Retinal pigment epithelial cell (primary cell): ENCODE measurements at regions not wholly inside any gene's neighbourhood (a gene's known extent, or its start where the extent isn't known, plus 50 kb on each side); places are given as distances from the start of the nearest gene placed in this dataset.
"Not testable (repeated sequence)": the region's sequence is repeated elsewhere in the genome, so short reads cannot be mapped to it uniquely, and the experiment has no call there.

Source experiments
- DNase-seq: peaks from one replicate; pipeline ENCODE4 v3.0.0-alpha.2; 2010; ENCODE audit warnings: low read depth
- H3K4me3 ChIP-seq: 2 replicates; pipeline ENCODE4 v1.5.1; 2011; ENCODE audit warnings: mild to moderate bottlenecking, low read length, control low read depth, moderate library complexity
- TF ChIP-seq, protein P1 (sequence below): conservative IDR thresholded peaks from 2 replicates; pipeline ENCODE4 v1.5.1; 2011; ENCODE audit warnings: low read depth, low read length, control low read depth, inconsistent platforms

DNA sequence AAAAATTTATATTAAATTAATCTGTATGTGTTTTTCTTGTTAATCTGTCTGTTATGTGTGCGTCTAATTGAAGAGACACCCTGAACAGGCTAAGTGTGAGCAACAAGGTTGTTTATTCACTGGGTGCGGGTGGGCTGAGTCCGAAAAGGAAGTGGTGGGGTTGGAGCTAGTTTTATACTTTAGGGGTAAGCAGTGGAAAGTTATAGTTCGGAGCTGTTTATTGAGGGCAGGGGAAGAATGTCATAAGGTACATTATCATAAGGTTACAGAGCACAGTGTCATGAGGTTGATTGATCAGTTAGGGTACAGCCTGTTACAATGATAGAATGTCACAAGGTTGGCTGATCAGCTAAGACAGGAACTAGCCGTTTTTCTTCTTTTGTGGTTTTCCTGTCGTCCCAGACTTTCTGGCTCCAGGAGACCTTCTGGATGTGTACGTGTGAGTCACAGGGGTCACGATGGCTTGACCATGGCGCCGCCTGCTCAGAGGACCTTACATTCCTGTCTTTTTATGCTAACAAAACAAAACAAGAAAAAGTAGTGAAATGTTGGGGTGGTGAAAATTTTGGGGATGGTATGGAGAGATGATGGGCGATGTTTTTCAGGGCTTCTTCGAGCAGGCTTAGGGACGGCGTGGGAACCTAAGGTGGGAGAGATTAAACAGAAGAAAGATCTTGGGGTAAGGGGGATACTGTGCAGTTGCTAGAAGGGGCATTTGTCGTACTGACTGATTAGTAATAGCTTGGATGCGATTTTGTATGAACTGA is 754.0 kb upstream of the ADGRB3 start:
- TF ChIP-seq, protein P1, sequence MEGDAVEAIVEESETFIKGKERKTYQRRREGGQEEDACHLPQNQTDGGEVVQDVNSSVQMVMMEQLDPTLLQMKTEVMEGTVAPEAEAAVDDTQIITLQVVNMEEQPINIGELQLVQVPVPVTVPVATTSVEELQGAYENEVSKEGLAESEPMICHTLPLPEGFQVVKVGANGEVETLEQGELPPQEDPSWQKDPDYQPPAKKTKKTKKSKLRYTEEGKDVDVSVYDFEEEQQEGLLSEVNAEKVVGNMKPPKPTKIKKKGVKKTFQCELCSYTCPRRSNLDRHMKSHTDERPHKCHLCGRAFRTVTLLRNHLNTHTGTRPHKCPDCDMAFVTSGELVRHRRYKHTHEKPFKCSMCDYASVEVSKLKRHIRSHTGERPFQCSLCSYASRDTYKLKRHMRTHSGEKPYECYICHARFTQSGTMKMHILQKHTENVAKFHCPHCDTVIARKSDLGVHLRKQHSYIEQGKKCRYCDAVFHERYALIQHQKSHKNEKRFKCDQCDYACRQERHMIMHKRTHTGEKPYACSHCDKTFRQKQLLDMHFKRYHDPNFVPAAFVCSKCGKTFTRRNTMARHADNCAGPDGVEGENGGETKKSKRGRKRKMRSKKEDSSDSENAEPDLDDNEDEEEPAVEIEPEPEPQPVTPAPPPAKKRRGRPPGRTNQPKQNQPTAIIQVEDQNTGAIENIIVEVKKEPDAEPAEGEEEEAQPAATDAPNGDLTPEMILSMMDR = no peak
- no peak overlapping the region for H3K4me3 ChIP-seq
- peak; percentile 11 for DNase-seq

DNA sequence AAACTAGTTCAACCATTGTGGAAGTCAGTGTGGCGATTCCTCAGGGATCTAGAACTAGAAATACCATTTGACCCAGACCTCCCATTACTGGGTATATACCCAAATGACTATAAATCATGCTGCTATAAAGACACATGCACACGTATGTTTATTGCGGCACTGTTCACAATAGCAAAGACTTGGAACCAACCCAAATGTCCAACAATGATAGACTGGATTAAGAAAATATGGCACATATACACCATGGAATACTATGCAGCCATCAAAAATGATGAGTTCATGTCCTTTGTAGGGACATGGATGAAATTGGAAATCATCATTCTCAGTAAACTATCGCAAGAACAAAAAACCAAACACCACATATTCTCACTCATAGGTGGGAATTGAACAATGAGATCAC is 754.7 kb upstream of the ADGRB3 start:
- not testable (repeated sequence) for DNase-seq, H3K4me3 ChIP-seq

GRCh38 chr6:67879928-67880327 is 755.2 kb upstream of the ADGRB3 start:
- H3K4me3 ChIP-seq = not testable (repeated sequence)

DNA sequence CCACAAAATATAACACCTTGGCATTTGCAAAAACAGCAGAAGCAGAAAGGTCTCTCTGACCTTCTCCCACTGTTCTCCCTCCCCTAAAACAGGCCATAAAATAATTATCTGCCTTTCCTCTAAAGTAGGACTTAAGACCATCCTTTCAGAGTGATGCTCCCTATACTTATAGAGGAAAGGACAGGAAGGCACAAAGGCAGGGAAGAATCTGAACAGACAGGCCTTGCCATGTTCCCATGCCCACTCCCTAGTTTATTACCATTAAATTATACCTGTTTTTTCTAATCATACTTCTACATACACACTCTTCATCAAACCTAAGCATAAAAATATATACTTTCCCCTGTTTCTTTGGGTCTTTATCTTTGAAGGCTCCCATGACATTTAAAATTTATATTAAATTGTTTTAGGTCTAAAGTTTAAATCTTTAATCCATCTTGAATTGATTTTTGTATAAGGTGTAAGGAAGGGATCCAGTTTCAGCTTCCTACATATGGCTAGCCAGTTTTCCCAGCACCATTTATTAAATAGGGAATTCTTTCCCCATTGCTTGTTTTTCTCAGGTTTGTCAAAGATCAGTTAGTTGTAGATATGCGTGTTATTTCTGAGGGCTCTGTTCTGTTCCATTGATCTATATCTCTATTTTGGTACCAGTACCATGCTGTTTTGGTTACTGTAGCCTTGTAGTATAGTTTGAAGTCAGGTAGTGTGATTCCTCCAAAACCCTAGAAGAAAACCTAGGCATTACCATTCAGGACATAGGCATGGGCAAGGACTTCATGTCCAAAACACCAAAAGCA is 755.8 kb upstream of the ADGRB3 start:
- H3K4me3 ChIP-seq, DNase-seq: not testable (repeated sequence)

More at GRCh38 chr6:67879928-67880327, 755.2 kb upstream of the ADGRB3 start:
- DNase-seq = not testable (repeated sequence)

DNA sequence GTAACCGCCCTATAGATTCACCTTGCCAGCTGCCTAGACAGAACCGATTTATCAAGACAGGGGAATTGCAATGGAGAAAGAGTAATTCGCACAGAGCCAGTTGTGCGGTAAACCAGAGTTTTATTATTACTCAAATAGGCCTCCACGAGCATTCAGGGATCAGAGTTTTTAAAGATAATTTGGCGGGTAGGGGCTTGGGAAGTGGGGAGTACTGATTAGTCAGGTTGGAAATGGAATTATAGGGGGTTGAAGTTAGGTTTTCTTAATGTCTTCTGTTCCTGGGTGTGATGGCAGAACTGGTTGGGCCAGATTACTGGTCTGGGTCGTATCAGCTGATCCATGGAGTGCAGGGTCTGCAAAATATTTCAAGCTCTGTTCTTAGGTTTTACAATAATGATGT is 756.9 kb upstream of the ADGRB3 start:
- not testable (repeated sequence) for H3K4me3 ChIP-seq, DNase-seq

GRCh38 chr6:67877288-67877687 is 757.8 kb upstream of the ADGRB3 start:
- TF ChIP-seq, protein P1 = no peak
- H3K4me3 ChIP-seq = no peak overlapping the region
- no peak for DNase-seq

GRCh38 chr6:67875877-67876383 is 759.2 kb upstream of the ADGRB3 start:
- no peak overlapping the region for H3K4me3 ChIP-seq
- no peak for DNase-seq
- TF ChIP-seq, protein P1 = no peak

DNA sequence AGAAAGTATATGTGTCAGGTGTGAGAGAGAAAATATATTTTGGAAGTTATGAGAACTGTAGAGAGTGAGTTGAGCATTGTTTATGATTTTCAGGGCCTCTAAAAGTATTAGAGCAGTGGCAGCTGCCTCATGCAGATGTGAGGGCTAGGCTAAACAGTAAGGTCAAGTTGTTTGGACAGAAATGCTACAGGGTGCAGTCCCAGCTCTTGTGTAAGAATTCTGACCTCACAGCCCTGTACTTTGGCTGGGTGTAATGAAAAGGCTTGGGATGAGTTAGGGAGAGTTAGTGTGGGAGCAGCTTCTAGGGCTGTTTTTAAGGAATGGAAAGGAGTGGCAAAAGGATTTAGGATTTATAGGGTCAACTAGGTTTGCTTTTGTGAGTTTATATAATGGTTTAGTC is 764.8 kb upstream of the ADGRB3 start:
- no peak overlapping the region for H3K4me3 ChIP-seq
- TF ChIP-seq, protein P1 = no peak
- DNase-seq = no peak

- H3K4me3 ChIP-seq = no peak overlapping the region
- DNase-seq = no peak
- TF ChIP-seq, protein P1 = no peak
Observed at GRCh38 chr6:67863346-67863745, 771.7 kb upstream of the ADGRB3 start.
